Muscle layer of duodenum (tissue), 2 donors: ENCODE measurements at regions not wholly inside any gene's neighbourhood (a gene's known extent, or its start where the extent isn't known, plus 50 kb on each side); places are given as distances from the start of the nearest gene placed in this dataset.

Source experiments
- H3K27ac ChIP-seq: one replicate; pipeline ENCODE4 v1.7.0; 2013; ENCODE audit warnings: mild to moderate bottlenecking, low read length
- H3K27me3 ChIP-seq: one replicate; pipeline ENCODE4 v1.7.0; 2013; ENCODE audit warnings: low read depth, mild to moderate bottlenecking, control low read depth, low read length
- H3K36me3 ChIP-seq, 2 donors: one replicate each; pipeline ENCODE4 v1.7.0; 2013; ENCODE audit warnings: low read length in 2 of 2, control low read depth in 1 of 2, mild to moderate bottlenecking in 1 of 2; ENCODE audit not compliant: insufficient read depth in 2 of 2, control insufficient read depth in 1 of 2
- H3K4me1 ChIP-seq, 2 donors: one replicate each; pipeline ENCODE4 v1.7.0; 2013; ENCODE audit warnings: low read length in 2 of 2, mild to moderate bottlenecking in 2 of 2, control low read depth in 1 of 2, moderate library complexity in 1 of 2; ENCODE audit not compliant: insufficient read depth in 2 of 2, control insufficient read depth in 1 of 2
- H3K4me3 ChIP-seq, 2 donors: one replicate each; pipeline ENCODE4 v1.7.0; 2013; ENCODE audit warnings: low read length in 2 of 2, low read depth in 1 of 2, mild to moderate bottlenecking in 1 of 2
- H3K9me3 ChIP-seq, 2 donors: one replicate each; pipeline ENCODE4 v1.7.0; 2013; ENCODE audit warnings: low read length in 2 of 2, control low read depth in 1 of 2, mild to moderate bottlenecking in 1 of 2; ENCODE audit not compliant: control insufficient read depth in 1 of 2
- donor health status: healthy.

GRCh38 chr1:190738317-190738716, 260.7 kb upstream of the BRINP3 start:
- Histone ChIP-seq H3K9me3 (no peaks in the 10 kb centered on the region), H3K36me3 (no peaks in the 10 kb centered on the region), H3K4me3 (no peak overlapping the region), H3K4me1 (no peaks in the 10 kb centered on the region), H3K27ac (no peak overlapping the region), H3K27me3 (no peaks in the 10 kb centered on the region)

DNA sequence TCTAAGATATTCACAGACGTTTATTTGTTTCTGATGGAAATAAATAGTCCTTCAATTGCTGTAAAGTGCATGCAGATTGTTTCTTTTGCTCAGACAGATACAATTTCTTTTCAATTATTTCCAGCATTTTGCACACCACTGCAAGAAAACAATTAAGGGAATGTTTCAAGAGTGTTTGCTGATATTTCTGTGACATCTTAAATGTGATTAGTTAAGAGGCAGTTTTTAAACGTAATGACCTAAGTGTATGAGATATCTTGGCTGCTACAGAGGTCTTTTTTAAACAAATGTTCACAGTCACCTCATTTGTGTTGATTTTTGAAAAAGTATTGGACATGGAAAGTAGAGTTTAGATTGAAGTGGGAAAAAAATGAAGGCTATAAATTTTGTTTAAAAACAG, 262.3 kb upstream of the BRINP3 start:
- Histone ChIP-seq H3K27me3 (no peaks in the 10 kb centered on the region), H3K36me3 (no peaks in the 10 kb centered on the region), H3K4me1 (no peaks in the 10 kb centered on the region), H3K27ac (no peak overlapping the region), H3K9me3 (no peaks in the 10 kb centered on the region), H3K4me3 (no peak overlapping the region)

- Histone ChIP-seq H3K27me3 (no peaks in the 10 kb centered on the region), H3K9me3 (no peaks in the 10 kb centered on the region), H3K4me1 (no peaks in the 10 kb centered on the region), H3K4me3 (no peak overlapping the region), H3K36me3 (no peaks in the 10 kb centered on the region), H3K27ac (no peak overlapping the region)
Observed at GRCh38 chr1:190747704-190748103, 270.0 kb upstream of the BRINP3 start.

DNA sequence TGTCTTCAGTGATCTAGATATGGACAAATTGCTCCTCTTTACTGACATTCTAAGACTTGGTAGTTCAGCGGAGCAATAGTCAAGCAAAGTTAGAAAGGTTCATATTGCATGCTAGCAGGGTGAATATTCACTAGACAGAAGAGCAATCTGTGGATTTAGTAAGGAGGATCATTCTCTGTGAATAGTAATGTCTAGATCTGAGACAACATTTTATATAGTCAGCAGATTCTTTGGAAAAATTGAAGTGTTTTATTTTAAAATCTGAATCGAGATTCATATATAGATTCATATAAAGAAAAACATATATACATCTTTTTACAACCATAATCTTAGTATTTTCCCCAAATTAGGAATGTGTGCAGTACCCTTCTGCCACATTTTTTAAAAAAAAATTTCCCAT, 274.5 kb upstream of the BRINP3 start:
- Histone ChIP-seq H3K27ac (no peak overlapping the region), H3K9me3 (no peaks in the 10 kb centered on the region), H3K27me3 (no peaks in the 10 kb centered on the region), H3K4me1 (no peaks in the 10 kb centered on the region), H3K36me3 (no peaks in the 10 kb centered on the region), H3K4me3 (no peak overlapping the region)

- H3K27me3 ChIP-seq = no peaks in the 10 kb centered on the region
- no peak overlapping the region for H3K4me3 ChIP-seq
- no peaks in the 10 kb centered on the region for H3K36me3 ChIP-seq
- no peaks in the 10 kb centered on the region for H3K9me3 ChIP-seq
- no peaks in the 10 kb centered on the region for H3K4me1 ChIP-seq
- H3K27ac ChIP-seq = no peak overlapping the region
Observed at GRCh38 chr1:190754666-190755065, 277.0 kb upstream of the BRINP3 start.

GRCh38 chr1:190759807-190760206, 282.1 kb upstream of the BRINP3 start:
- Histone ChIP-seq H3K4me3 (no peak overlapping the region), H3K4me1 (no peaks in the 10 kb centered on the region), H3K9me3 (no peaks in the 10 kb centered on the region), H3K27me3 (no peaks in the 10 kb centered on the region), H3K27ac (no peak overlapping the region), H3K36me3 (no peaks in the 10 kb centered on the region)

- H3K4me1 ChIP-seq = no peaks in the 10 kb centered on the region
- no peaks in the 10 kb centered on the region for H3K36me3 ChIP-seq
- no peaks in the 10 kb centered on the region for H3K9me3 ChIP-seq
- no peaks in the 10 kb centered on the region for H3K27me3 ChIP-seq
- H3K4me3 ChIP-seq = no peak overlapping the region
- no peak overlapping the region for H3K27ac ChIP-seq
Observed at GRCh38 chr1:190762325-190762724, 284.7 kb upstream of the BRINP3 start.

DNA sequence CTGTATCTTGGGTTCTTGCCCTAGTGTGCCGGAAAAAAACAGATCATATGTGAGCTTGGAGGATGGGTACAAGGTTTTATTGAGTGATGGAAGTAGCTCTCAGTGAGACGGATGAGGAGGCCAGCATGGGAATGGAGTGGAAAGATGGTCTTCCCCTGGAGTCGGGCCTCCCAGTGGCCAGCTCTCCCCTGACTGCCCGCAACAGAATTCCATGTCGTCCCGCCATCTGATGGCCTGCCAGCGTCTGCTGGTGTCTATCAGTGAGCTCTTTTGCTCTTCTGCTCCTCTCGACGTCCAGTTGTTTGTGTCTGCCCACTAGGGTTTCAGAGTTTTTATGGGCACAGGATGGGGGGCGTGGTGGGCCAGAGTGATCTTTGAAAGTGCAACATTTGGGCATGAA, 315.2 kb upstream of the BRINP3 start:
- Histone ChIP-seq H3K36me3 (no peaks in the 10 kb centered on the region), H3K4me3 (no peak overlapping the region), H3K27me3 (no peaks in the 10 kb centered on the region)

DNA sequence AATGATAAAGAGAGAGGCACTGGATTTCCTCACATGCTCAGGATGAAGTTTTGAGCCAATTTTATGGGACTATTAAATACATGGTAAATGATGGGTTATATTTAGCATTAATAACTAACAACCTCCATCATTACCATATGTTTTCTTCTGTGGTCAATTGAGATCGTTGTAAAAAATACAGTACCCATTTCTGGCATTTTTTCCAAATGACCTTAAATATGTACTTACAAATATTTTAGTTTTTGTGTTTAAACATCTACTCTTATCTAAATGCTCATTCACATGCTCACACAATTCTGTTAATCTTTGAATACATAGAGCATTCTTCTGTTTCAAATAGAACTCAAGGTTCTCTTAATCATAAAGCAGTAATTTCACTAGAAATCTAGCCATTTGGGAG, 330.0 kb upstream of the BRINP3 start:
- H3K4me1 ChIP-seq = no peaks in the 10 kb centered on the region
- no peaks in the 10 kb centered on the region for H3K9me3 ChIP-seq
- H3K27ac ChIP-seq = no peak overlapping the region
- no peak overlapping the region for H3K4me3 ChIP-seq
- no peaks in the 10 kb centered on the region for H3K27me3 ChIP-seq
- H3K36me3 ChIP-seq = no peaks in the 10 kb centered on the region

More for the DNA sequence above, 315.2 kb upstream of the BRINP3 start:
- no peak overlapping the region for H3K27ac ChIP-seq
- H3K9me3 ChIP-seq = no peaks in the 10 kb centered on the region
- H3K4me1 ChIP-seq = no peaks in the 10 kb centered on the region

DNA sequence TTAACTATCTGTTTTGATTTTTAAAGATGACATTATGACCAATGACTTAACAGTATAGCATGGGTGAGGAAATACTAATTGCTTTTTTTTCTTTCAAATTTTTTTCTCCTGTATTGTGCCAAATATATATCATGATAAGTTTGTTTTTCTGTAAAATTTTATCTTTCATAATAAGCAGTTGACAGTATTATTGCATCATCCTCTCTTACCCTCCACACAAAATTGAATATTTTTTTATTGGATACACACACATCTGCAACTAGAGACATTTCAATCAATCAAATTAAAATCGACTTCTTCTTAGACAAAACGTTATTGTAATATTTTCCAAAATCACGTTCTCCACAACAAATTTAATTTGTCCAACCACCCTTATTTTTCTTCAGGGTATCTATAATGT, 330.4 kb upstream of the BRINP3 start:
- Histone ChIP-seq H3K36me3 (no peaks in the 10 kb centered on the region), H3K27me3 (no peaks in the 10 kb centered on the region), H3K4me1 (no peaks in the 10 kb centered on the region), H3K27ac (no peak overlapping the region), H3K4me3 (no peak overlapping the region), H3K9me3 (no peaks in the 10 kb centered on the region)

DNA sequence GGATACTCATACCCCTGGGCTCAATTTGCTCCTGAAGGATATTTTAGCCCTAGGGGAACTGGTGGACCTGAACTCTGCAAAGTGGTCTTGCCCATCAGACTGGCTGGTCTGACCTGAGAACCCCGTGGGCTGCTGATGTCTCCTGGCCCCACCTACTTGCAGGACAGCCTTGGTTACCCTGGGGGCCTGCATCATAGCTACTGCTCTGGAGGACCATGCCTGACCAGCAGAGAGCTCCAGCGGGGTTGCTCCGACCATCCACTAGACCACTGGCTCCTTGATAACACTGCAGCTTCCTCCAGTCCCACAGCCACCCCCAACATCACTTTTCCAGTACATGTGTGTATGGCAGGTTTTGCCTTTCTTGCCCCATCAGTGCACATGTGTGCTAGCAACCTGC, 331.6 kb upstream of the BRINP3 start:
- Histone ChIP-seq H3K9me3 (no peaks in the 10 kb centered on the region), H3K4me3 (no peak overlapping the region), H3K4me1 (no peaks in the 10 kb centered on the region), H3K27me3 (no peaks in the 10 kb centered on the region), H3K36me3 (no peaks in the 10 kb centered on the region), H3K27ac (no peak overlapping the region)

DNA sequence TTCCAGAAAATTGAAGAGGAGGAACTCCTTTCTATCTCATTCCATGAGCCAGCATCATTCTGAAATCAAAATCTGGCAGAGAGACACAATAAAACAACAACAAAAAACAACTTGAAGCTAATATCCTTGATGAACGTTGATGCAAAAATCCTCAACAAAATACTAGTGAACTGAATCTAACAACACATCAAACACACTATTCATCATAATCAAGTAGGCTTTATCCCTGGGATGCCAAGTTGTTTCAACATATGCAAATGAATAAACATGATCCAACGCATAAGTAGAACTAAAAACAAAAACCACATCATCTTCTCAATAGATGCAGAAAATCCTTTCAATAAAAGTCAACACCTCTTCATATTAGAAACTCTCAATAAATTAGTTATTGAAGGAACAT, 335.3 kb upstream of the BRINP3 start:
- H3K9me3 ChIP-seq = peaks cover 0 to 6% of the 10 kb centered on the region in 2 donors
- H3K27me3 ChIP-seq = no peaks in the 10 kb centered on the region
- no peaks in the 10 kb centered on the region for H3K36me3 ChIP-seq
- H3K4me1 ChIP-seq = no peaks in the 10 kb centered on the region
- H3K27ac ChIP-seq = no peak overlapping the region
- no peak overlapping the region for H3K4me3 ChIP-seq
